GM19324 (cell line): ENCODE measurements at regions not wholly inside any gene's neighbourhood (a gene's known extent, or its start where the extent isn't known, plus 50 kb on each side); places are given as distances from the start of the nearest gene placed in this dataset.
"Not testable (repeated sequence)": the region's sequence is repeated elsewhere in the genome, so short reads cannot be mapped to it uniquely, and the experiment has no call there.

ENCODE experiments used
- ATAC-seq: cut with Tn5 transposase; IDR thresholded peaks from one replicate; pipeline ENCODE4 v1.9.1; 2021; ENCODE audit warnings: mild to moderate bottlenecking, moderate library complexity; ENCODE audit not compliant: unreplicated experiment, low FRiP score

DNA sequence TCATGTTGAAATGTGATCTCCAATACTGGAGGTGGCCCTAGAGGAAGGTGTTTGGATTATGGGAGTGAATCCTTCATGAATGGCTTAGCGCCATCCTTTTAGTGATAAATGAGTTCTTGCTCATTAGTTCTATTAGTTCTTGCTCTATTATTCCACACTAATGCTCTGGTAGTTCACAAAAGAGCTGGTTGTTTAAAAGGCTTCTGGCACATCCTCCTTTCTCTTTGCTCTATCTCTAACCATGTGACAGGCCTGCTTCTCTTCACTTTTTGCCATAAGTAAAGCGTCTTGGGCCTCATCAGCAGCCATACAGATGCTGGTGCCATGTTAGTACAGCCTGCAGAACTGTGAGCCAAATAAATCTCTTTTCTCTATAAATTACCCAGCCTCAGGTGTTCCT lies 469.9 kb downstream of the GUCY1A2 start:
- no peak for ATAC-seq

DNA sequence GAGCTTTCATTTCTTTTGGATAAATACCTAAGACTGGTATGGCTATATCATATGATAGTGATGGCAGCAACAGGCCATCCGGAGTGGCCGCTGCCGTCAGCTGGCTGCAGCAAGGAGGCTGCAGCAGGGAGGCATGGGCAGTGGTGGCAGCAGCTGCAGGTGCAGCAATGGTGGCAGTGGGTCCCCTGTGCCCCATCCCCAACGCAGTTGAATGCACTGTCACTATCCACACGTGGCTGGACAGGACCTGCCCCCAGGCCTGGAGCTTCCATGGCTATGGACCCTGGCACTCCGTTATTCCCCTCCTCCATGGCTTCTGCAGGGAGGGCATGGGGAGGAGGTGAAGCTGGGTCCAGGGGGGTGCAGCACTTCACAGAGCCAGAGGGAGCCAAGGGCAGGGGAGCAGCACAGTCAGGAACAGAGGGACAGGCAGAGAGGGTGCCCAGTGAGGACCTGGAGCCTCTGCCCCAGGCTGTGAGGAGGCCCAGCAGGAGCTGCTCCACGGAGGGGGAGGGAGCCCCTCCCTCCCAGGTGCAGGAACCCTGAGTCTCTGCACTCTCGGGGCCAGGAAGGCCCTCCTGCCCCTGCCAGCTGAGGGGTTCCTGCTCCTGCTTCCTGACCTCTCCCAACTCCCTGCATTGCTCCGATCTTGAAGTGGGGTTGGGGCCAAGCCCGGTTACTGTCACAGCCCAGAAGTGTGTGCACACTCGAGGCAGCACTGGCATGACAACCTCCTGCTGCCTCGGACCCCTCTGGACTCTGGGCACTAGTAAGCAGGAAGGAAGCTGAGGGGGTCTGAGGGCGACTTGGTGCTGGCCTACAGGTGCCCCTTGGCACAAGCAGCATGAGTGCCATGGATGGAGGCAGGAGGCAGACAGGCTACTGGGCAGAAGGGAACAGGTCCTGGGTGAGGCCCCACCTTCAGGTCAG lies 466.3 kb downstream of the GUCY1A2 start:
- ATAC-seq = no peak

DNA sequence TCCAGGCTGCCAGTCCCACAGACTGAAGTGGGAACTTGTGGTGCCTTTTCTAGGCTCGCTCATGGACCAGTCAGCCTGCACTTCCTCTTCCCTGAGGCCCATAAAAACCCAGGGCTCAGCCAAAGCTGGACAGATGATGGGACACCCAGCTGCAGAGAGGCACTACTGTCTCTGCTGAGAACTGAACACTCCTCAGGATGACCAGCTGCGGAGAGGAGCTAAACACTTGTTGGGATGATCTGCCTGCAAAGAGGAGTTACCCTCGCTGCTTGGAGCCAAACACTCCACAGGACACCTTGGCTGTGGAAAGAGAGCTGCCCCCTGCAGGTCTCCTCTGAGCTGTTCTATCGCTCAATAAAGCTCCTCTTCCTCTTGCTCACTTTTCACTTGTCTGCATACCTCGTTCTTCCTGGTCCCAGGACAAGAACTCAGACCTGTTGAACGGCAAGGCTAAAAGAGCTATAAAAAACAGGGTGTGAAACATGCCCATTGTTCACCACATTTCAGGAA lies 465.5 kb downstream of the GUCY1A2 start:
- no peak for ATAC-seq

DNA sequence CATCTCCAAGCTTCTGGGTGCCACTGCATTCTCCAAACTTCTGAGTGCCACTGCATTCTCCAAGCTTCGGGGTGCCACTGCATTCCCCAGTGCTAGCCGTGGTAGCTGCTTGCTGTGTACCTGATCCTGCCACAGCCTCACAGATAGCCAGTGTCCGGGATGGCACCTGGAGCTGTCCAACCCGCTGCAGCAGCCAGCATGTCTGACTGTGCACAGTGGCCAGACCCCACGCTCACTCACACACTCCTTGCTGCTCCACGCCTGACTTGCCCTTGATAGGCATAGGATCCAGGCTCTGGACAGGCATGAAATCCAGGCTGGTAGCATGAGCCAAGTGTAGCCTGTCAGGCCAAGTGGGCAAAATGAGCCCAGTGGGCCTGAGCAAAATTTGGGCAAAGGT lies 465.0 kb downstream of the GUCY1A2 start:
- ATAC-seq = no peak

DNA sequence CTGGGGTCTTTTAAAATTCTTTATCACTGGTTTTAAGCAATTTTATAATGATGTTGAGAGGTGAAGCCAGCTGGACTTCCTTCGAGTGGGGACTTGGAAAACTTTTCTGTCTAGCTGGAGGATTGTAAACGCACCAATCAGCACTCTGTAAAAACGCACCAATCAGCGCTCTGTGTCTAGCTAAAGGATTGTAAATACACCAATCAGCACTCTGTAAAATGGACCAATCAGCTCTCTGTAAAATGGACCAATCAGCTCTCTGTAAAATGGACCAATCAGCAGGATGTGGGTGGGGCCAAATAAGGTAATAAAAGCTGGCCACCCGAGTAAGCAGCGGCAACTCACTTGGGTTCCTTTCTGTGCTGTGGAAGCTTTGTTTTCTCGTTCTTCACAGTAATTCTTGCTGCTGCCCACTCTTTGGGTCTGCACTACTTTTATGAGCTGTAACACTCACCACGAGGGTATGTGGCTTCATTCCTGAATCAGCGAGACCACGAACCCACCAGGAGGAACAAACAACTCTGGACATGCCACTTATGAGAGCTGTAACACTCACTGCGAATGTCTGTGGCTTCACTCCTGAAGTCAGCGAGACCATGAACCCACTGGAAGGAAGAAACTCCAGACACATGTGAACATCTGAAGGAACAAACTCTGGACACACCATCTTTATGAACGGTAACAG lies 462.6 kb downstream of the GUCY1A2 start:
- not testable (repeated sequence) for ATAC-seq

DNA sequence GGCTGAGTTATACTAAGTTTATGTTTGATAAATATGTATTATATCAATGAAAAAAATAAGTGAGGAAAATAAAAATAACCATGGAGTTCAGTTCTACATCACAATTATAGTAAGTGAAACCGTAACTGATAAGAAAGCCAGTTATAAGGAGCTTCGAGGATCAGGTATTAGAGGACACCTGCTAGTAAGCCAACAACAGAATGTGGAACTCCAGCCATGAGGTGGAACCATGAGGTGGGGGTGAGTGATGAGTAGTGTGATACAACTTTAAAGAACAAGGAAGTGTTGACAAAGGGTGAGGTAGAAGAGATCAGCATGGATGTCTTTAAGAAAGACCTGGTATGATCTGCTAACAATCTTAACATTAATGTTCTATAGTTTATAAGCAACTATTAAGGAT lies 452.9 kb downstream of the GUCY1A2 start:
- no peak for ATAC-seq

DNA sequence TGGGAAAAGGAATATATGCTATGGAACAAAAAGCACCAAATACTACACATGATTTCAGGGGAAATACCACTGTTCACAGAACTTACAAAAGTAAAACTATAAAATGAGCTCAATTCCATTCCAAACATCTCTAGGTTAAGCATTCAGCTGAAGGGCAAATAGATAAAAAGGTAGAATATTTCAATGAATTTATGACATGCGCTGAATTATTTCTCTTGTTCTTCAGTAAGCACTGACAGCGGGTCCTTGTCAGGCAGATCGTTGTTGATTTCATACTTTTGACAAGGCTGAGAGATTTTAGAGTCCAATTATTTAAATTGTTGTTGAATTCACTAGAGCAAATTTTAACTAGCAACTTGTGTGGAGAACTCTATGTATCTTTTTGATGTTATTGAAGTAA lies 449.6 kb downstream of the GUCY1A2 start:
- no peak for ATAC-seq

DNA sequence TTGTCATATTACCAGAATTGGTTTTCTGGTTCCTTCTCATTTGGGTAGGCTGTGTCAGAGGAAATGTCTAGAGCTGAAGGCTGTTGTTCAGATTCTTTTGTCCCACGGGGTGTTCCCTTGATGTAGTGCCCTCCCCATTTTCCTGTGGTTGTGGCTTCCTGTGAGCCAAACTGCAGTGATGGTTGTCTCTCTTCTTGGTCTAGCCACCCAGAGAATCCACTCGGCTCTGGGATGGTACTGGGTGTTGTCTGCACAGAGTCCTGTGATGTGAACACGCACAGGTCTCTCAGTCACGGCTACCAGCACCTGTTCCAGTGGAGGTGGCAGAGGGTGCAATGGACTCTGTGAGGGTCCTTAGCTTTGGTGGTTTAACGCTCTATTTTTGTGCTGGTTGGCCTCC lies 440.9 kb downstream of the GUCY1A2 start:
- ATAC-seq = not testable (repeated sequence)

DNA sequence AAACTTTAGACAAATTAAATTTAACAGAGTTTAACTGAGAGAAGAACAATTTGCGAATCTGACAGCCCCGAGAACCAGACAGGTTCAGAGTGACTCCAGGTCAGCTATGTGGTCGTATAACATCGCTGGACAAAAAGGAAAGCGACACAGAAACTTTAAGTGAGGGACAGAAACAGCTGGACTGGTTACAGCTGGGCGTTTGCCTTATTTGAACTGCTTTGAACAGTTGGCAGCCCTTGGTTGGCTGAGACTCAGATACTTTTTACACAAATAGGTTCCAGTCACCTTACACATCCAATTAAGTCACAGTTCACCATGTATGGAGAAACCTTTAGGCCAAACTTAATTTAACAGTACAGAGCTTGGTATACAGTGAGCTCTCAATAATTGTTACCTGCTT lies 436.9 kb downstream of the GUCY1A2 start:
- ATAC-seq = no peak

DNA sequence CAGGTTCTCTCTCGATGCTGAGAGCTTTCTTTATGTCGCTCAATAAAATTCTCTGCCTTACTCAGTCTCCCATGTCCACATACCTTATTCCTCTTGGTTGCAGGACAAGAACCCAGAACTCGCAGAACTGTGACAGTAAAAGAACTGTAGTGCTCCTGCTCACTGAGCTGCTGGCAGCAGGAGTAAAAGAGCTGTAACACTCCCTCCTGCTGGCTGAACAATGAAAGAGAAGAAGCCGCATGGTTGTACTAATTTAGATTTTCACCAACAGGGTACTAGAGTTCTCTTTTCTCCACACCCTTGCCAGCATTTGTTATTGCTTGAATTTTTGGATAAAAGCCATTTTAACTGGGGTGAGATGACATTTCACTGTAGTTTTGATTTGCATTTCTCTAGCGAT lies 433.2 kb downstream of the GUCY1A2 start:
- no peak for ATAC-seq

DNA sequence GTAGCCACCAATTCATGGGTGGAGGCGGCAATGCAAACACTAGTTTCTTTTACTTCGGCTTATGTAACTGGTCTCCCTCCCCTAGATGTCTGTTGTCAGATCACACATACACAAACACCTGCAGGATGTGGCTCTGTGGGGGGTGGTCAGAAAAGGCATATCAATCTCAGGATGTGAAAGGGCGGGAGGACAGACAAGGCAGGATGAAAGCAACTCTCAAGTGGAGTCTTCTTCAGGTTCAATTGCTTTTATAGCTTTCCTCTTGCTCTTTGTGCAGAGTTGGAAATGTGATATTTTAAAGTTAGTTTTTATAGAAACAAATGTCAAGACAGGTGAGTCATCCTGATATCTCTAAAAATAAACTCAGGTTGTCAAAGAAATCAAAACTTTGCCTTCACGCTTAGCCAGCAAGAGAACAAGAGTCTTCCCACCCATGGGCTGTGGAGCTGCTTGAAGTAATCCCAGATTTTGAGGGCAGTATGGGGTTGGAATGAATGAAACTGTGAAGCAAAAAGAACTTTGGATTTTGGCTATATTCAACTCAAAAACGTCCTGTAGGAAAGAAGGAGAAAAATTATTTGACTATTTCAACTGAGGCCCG lies 423.4 kb downstream of the GUCY1A2 start:
- ATAC-seq = no peak

DNA sequence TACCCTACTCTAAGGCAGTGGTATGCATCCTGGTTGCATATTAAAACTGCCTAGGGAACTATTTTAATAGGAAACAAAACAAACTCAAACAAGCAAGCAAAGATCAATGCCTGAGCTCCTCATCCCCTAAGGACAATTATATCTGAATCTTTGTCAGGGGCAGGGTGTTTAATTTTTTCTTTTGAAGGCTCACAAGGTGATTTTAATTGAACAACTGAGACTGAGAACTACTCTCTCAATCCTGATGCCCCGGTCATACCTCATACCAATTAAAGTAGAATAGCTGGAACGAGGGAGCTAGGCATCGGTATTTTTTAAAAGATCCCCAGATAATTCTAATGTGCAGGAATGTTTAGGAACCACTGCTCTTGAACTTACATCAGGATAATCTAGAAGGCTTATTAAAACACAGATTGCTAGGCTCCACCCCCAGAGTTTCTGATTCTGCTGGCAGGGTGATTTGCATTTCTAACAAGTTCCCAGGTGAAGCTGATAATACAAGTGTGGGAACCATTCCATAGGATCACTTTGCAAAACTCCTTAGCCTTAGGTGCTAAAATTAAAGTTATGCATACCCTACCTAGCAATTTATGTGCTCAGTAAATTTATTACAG lies 416.5 kb downstream of the GUCY1A2 start:
- no peak for ATAC-seq

DNA sequence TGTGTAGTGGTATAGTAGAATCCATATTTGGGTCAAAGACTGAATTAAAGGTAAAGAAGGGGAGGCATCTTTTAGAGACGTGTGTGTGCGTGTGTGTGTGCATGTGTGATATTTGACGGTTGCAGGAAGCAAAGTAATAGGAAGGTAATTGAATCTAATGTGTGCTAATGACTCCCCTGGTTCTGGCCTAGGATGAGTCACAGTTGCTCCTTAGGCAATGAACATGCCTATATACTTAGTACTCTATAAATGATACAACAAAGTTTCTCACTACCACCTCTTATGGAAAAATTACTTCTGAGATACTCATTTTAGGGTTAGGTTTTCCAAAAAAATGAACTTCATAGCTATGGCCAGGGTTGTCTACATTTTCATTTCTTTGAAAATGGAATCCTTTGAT lies 409.6 kb downstream of the GUCY1A2 start:
- no peak for ATAC-seq

DNA sequence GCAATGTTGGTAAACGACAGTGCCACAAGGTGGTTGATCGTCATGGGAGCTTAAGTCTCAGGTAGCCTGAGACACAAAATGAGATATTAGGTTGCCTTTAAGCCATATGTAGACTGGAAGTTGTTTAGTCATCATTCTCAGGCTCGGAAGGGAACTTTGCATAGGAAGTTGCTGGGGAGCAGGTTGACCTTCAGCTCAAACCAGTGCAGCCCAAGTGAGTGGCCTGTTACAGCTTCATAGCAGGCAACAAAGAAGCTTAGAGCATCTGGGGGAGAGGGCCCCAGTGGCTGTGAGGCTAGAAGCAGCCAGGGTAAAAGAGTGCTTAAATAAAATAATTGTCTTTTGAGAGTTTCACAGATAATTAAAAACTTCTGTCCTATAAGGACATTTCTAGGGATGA lies 404.0 kb downstream of the GUCY1A2 start:
- ATAC-seq = no peak

DNA sequence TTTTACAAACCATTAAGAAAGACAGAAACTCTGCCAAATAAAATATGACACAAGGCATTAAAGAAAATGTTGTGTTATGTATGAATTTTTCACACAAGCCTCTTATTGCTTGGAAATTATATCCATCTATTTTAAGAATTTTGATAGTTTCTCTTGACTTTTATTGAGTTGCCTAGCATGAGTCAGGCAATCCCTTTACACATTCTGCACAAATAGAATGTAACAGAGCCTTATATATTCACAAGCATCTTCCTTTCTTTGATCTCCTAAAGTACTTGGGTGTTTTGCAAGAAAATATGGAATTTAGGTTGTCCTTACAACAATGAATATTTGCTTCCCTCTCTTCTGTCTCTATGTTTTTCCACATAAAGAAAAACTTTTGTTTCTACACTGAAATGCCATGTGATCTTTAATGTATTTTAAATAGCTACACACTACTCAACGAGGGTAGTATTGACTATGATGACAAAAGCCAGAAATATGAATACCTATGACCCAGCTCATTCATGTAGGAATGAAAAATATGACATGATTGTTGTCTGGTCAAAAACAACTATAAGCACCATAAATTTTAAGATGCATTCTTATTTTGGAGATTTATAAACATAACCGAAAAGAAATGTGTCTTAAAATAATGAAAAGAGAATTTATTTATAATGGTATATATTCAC lies 398.8 kb downstream of the GUCY1A2 start:
- no peak for ATAC-seq

DNA sequence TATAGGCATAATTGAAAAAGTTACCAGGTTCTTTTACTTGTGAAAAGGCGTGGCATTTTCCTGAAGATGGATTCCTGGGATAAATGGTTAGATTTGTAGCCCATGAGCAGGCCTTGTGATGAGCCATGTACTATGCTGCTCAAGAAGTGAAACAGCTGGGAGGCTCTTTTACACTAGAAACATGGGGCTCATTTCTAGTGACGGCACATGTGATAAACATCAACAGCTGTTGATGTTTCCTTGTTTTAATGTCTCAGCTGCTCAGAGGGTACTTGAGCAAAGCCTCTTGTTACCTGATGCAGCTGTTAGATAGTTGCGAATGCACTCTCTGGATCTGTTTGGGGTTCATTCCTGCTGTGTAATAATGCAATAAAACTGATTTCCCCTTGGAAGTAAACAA lies 396.8 kb downstream of the GUCY1A2 start:
- ATAC-seq = no peak
